ENCODE measurements at regions not wholly inside any gene's neighbourhood (a gene's known extent, or its start where the extent isn't known, plus 50 kb on each side); places are given as distances from the start of the nearest gene placed in this dataset.

- H3K27ac ChIP-seq, result no peak overlapping the region
- H3K27me3 ChIP-seq, result peaks cover 0 to 13% (median 0%) of the 10 kb centered on the region in 3 donors
- in situ Hi-C loops (cut with MboI; ENCODE audit: low sequenced_read_pairs in 4 of 4) (loop anchor here in 1 of 4 donors (25.0 kb wide), 1 partner anchor 461 kb away; no protein-coding TSS in a partner anchor), intact Hi-C loops (cut with DNase I; ENCODE audit: low total_unique reads) (no loop called here)
- no peaks in the 10 kb centered on the region for H3K36me3 ChIP-seq
- ATAC-seq (no peak), DNase-seq (no peak)
- H3K9me3 ChIP-seq, result no peaks in the 10 kb centered on the region
- no peak overlapping the region for H3K4me3 ChIP-seq
- H3K4me1 ChIP-seq, result no peaks in the 10 kb centered on the region
- TF ChIP-seq, protein P1, sequence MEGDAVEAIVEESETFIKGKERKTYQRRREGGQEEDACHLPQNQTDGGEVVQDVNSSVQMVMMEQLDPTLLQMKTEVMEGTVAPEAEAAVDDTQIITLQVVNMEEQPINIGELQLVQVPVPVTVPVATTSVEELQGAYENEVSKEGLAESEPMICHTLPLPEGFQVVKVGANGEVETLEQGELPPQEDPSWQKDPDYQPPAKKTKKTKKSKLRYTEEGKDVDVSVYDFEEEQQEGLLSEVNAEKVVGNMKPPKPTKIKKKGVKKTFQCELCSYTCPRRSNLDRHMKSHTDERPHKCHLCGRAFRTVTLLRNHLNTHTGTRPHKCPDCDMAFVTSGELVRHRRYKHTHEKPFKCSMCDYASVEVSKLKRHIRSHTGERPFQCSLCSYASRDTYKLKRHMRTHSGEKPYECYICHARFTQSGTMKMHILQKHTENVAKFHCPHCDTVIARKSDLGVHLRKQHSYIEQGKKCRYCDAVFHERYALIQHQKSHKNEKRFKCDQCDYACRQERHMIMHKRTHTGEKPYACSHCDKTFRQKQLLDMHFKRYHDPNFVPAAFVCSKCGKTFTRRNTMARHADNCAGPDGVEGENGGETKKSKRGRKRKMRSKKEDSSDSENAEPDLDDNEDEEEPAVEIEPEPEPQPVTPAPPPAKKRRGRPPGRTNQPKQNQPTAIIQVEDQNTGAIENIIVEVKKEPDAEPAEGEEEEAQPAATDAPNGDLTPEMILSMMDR (IDR thresholded peaks at IDR 0.05 in 4 of 5, conservative IDR thresholded peaks at IDR 0.05 in 1 of 5), result no peak
- no peak for TF ChIP-seq POLR2A (IDR thresholded peaks at IDR 0.05)
Observed at GRCh38 chr7:35523292-35523691, 171.6 kb downstream of the HERPUD2 start.

GRCh38 chr7:35522697-35523096, 172.2 kb downstream of the HERPUD2 start:
- DNase-seq (no peak), ATAC-seq (no peak)
- no peak overlapping the region for H3K27ac ChIP-seq
- H3K27me3 ChIP-seq, result peaks cover 0 to 13% (median 0%) of the 10 kb centered on the region in 3 donors
- H3K9me3 ChIP-seq, result no peaks in the 10 kb centered on the region
- H3K4me1 ChIP-seq, result no peaks in the 10 kb centered on the region
- no peak overlapping the region for H3K4me3 ChIP-seq
- intact Hi-C loops (cut with DNase I; ENCODE audit: low total_unique reads) (no loop called here), in situ Hi-C loops (cut with MboI; ENCODE audit: low sequenced_read_pairs in 4 of 4) (loop anchor here in 1 of 4 donors (25.0 kb wide), 1 partner anchor 460 kb away; no protein-coding TSS in a partner anchor)
- H3K36me3 ChIP-seq, result no peaks in the 10 kb centered on the region
- TF ChIP-seq POLR2A (IDR thresholded peaks at IDR 0.05), result no peak
- TF ChIP-seq, protein P1 (IDR thresholded peaks at IDR 0.05 in 4 of 5, conservative IDR thresholded peaks at IDR 0.05 in 1 of 5), result no peak

- Histone ChIP-seq H3K4me1 (no peaks in the 10 kb centered on the region), H3K36me3 (no peaks in the 10 kb centered on the region), H3K4me3 (no peak overlapping the region), H3K27me3 (peaks cover 0 to 13% (median 0%) of the 10 kb centered on the region in 3 donors), H3K27ac (no peak overlapping the region), H3K9me3 (no peaks in the 10 kb centered on the region)
- in situ Hi-C loops (cut with MboI; ENCODE audit: low sequenced_read_pairs in 4 of 4), result loop anchor here in 1 of 4 donors (25.0 kb wide), 1 partner anchor 460 kb away; no protein-coding TSS in a partner anchor
- ATAC-seq (no peak), DNase-seq (no peak)
- intact Hi-C loops (cut with DNase I; ENCODE audit: low total_unique reads), result no loop called here
- TF ChIP-seq, protein P1 (IDR thresholded peaks at IDR 0.05 in 4 of 5, conservative IDR thresholded peaks at IDR 0.05 in 1 of 5), result no peak
- TF ChIP-seq POLR2A (IDR thresholded peaks at IDR 0.05), result no peak
Observed at GRCh38 chr7:35521941-35522340, 173.0 kb downstream of the HERPUD2 start.

DNA sequence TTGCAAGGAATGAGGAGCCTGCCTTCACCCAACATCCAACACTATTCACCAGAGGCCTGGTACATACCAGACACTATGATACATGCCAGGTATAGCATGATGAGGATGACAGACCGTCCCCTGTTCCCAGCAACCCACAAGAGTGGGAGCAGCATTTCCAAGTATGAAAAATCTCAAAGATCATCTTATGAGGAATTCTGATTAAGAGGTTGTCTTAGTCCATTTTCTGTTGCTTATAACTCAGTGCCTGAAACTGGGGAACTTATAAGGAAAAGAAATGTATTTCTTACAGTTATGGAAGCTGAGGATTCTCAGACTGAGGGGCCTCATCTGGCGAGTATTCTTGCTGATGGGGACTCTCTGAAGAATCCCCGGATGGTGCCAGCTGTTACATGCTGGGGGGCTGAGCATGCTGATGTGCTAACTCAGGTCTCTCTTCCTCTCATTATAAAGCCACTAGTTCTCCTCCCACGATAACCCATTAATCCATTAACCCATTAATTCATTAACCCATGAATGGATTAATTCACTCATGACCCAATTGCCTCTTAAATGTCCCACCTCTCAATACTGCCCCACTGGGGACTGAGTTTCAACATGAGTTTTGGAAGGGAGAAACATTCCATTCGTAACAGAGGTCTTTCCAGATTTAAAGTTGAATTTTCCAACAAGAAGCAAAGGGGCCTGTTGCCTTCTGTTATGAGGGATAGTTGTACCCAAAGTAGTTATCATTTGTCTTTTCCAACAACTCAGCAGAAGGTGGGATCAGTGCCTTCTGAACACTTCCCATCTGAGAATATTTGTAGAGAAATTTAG, 173.9 kb downstream of the HERPUD2 start:
- H3K4me1 ChIP-seq, result no peaks in the 10 kb centered on the region

More for the DNA sequence above, 173.9 kb downstream of the HERPUD2 start:
- DNase-seq (no peak), ATAC-seq (no peak)
- no peak overlapping the region for H3K27ac ChIP-seq
- intact Hi-C loops (cut with DNase I; ENCODE audit: low total_unique reads) (no loop called here), in situ Hi-C loops (cut with MboI; ENCODE audit: low sequenced_read_pairs in 4 of 4) (loop anchor here in 1 of 4 donors (25.0 kb wide), 1 partner anchor 459 kb away; no protein-coding TSS in a partner anchor)
- H3K9me3 ChIP-seq, result no peaks in the 10 kb centered on the region
- no peak overlapping the region for H3K4me3 ChIP-seq
- TF ChIP-seq POLR2A (IDR thresholded peaks at IDR 0.05), result no peak
- TF ChIP-seq, protein P1 (IDR thresholded peaks at IDR 0.05 in 4 of 5, conservative IDR thresholded peaks at IDR 0.05 in 1 of 5), result no peak
- H3K36me3 ChIP-seq, result no peaks in the 10 kb centered on the region
- peaks cover 0 to 11% (median 0%) of the 10 kb centered on the region in 3 donors for H3K27me3 ChIP-seq

Measured in gastrocnemius medialis (tissue), 4 donors.